ENCODE measurements at regions not wholly inside any gene's neighbourhood (a gene's known extent, or its start where the extent isn't known, plus 50 kb on each side); places are given as distances from the start of the nearest gene placed in this dataset.
"Not testable (repeated sequence)": the region's sequence is repeated elsewhere in the genome, so short reads cannot be mapped to it uniquely, and the experiment has no call there.

DNA sequence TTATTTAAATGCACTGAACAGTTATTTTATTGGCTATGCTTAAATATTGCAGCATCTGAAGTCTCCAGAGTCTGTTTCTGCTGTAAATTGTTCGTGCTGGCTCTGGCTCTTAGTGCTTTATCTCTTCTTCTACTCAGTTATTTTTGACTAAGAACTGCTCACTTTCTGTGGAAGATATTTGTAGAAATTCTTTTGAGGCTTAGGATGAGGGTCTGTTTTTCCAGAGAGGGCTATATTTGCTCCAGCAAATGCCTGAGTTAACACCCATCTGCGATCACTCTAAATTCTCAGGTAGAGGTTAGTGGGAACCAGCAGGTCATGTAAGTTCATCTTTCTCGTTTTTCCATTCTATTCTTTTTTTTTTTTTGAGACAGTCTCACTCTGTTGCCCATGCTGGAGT is 71.1 kb downstream of the ARL6IP4 start:
- H3K27me3 Mint-ChIP-seq (ENCODE audit: unreplicated experiment): peaks cover 4% of the 10 kb centered on the region
- H3K27ac Mint-ChIP-seq (ENCODE audit: unreplicated experiment): no peak overlapping the region
- peaks cover 17% of the 10 kb centered on the region for H3K4me1 Mint-ChIP-seq (ENCODE audit: low read depth, unreplicated experiment)
- TF ChIP-seq, protein P1, sequence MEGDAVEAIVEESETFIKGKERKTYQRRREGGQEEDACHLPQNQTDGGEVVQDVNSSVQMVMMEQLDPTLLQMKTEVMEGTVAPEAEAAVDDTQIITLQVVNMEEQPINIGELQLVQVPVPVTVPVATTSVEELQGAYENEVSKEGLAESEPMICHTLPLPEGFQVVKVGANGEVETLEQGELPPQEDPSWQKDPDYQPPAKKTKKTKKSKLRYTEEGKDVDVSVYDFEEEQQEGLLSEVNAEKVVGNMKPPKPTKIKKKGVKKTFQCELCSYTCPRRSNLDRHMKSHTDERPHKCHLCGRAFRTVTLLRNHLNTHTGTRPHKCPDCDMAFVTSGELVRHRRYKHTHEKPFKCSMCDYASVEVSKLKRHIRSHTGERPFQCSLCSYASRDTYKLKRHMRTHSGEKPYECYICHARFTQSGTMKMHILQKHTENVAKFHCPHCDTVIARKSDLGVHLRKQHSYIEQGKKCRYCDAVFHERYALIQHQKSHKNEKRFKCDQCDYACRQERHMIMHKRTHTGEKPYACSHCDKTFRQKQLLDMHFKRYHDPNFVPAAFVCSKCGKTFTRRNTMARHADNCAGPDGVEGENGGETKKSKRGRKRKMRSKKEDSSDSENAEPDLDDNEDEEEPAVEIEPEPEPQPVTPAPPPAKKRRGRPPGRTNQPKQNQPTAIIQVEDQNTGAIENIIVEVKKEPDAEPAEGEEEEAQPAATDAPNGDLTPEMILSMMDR (IDR thresholded peaks at IDR 0.05; ENCODE audit: partially characterized antibody, unreplicated experiment): no peak
- H3K9me3 Mint-ChIP-seq (ENCODE audit: unreplicated experiment): peaks cover 13% of the 10 kb centered on the region
- H3K4me3 Mint-ChIP-seq (ENCODE audit: unreplicated experiment): no peak overlapping the region
- no peak for DNase-seq
- H3K36me3 Mint-ChIP-seq (ENCODE audit: unreplicated experiment): no peaks in the 10 kb centered on the region

DNA sequence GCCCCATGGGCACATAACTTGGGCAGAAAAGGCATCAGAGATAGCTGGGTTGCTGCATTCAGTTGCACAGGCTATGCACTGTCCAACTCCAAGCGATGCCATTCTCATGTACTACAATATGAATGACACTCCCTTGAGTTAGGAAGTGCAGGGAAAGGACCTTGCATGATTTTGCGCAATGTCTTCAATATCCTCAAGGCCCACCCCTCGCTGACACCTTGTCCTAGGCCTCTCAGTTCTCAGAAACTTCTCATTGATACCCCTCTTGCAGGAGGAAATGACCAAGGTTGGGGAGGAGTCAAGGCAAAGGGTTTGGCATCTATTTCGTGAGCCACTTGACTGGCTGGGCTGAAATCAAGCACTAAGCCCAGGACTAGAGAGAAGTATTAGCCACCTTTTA is 70.4 kb downstream of the ARL6IP4 start:
- H3K27ac Mint-ChIP-seq (ENCODE audit: unreplicated experiment): no peak overlapping the region
- H3K4me3 Mint-ChIP-seq (ENCODE audit: unreplicated experiment): no peak overlapping the region
- peaks cover 14% of the 10 kb centered on the region for H3K9me3 Mint-ChIP-seq (ENCODE audit: unreplicated experiment)
- peaks cover 5% of the 10 kb centered on the region for H3K27me3 Mint-ChIP-seq (ENCODE audit: unreplicated experiment)
- DNase-seq: no peak
- H3K36me3 Mint-ChIP-seq (ENCODE audit: unreplicated experiment): no peaks in the 10 kb centered on the region
- H3K4me1 Mint-ChIP-seq (ENCODE audit: low read depth, unreplicated experiment): peaks cover 13% of the 10 kb centered on the region
- TF ChIP-seq, protein P1 (IDR thresholded peaks at IDR 0.05; ENCODE audit: partially characterized antibody, unreplicated experiment): no peak

DNA sequence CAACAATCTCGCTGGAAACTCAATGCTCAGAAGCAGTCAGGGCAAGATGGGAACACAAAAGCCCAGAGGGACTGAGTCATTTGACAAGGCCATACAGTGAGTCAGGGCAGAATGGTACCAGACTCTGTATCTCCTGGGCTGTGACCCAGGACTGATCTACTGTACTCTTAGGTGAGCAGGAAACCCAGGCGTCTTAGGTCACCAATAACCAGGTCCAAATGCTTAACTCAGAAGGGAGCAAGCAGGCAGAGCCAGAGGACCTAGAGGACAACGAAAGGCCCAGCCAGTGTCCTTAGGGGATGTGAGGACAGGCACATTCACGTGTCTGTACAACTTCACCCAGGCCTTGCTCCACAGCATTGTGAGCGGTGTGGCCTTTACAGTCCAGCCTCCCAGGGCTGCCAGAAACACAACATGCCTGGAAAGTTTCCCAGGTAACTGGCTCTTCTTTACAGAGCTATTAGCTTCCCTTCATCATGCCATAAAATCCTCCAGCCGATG is 69.9 kb downstream of the ARL6IP4 start:
- Mint-ChIP-seq H3K27ac (ENCODE audit: unreplicated experiment) (no peak overlapping the region), H3K4me3 (ENCODE audit: unreplicated experiment) (no peak overlapping the region)
- no peak for DNase-seq

DNA sequence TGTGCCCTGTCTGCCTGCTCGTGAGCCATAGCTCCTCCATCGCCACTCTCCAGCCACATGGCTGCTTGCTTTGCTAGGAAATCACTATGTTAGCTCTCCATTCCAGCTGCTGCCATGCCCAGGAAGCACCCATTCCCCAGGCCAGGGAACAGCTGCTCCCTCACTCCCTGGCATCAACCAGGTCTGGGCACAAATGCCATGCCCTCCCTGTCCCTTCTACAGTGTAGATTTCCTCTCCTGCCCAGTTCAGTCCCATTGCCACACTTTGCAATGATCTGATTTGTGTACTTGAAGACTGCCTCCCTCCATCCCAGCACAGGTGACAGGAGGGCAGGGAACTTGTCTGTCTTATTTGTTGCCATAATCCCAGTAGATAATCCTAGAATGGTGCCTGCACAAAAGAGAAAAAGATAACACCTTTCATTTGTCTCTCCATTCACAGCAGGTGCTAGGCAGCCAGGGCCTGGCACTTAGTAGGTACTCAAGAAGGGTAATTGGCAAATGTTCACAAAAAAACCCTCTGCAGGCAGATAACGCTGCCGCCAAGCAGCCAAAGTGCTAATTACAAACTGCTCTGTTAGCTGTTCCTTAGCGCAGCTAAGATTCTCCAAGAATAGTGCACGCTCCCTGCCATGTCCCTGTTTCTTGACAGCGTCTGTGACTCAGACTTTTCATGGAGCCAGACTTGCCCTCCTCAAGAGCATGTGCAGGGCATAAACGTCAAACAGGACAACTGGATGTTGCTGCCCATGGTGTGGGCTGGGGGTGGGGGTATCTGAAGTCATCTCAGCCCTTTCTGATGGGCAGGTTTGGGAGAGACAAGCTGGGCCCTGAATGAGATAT is 69.1 kb downstream of the ARL6IP4 start:
- TF ChIP-seq, protein P1 (IDR thresholded peaks at IDR 0.05; ENCODE audit: partially characterized antibody, unreplicated experiment): no peak
- no peak overlapping the region for H3K4me3 Mint-ChIP-seq (ENCODE audit: unreplicated experiment)
- peaks cover 5% of the 10 kb centered on the region for H3K9me3 Mint-ChIP-seq (ENCODE audit: unreplicated experiment)
- H3K4me1 Mint-ChIP-seq (ENCODE audit: low read depth, unreplicated experiment): peaks cover 10% of the 10 kb centered on the region
- peaks cover 3% of the 10 kb centered on the region for H3K27me3 Mint-ChIP-seq (ENCODE audit: unreplicated experiment)
- H3K36me3 Mint-ChIP-seq (ENCODE audit: unreplicated experiment): no peaks in the 10 kb centered on the region
- DNase-seq: no peak
- no peak overlapping the region for H3K27ac Mint-ChIP-seq (ENCODE audit: unreplicated experiment)

More for the DNA sequence above, 69.9 kb downstream of the ARL6IP4 start:
- no peaks in the 10 kb centered on the region for H3K36me3 Mint-ChIP-seq (ENCODE audit: unreplicated experiment)
- TF ChIP-seq, protein P1 (IDR thresholded peaks at IDR 0.05; ENCODE audit: partially characterized antibody, unreplicated experiment): no peak
- peaks cover 8% of the 10 kb centered on the region for H3K4me1 Mint-ChIP-seq (ENCODE audit: low read depth, unreplicated experiment)
- peaks cover 8% of the 10 kb centered on the region for H3K9me3 Mint-ChIP-seq (ENCODE audit: unreplicated experiment)
- peaks cover 2% of the 10 kb centered on the region for H3K27me3 Mint-ChIP-seq (ENCODE audit: unreplicated experiment)

DNA sequence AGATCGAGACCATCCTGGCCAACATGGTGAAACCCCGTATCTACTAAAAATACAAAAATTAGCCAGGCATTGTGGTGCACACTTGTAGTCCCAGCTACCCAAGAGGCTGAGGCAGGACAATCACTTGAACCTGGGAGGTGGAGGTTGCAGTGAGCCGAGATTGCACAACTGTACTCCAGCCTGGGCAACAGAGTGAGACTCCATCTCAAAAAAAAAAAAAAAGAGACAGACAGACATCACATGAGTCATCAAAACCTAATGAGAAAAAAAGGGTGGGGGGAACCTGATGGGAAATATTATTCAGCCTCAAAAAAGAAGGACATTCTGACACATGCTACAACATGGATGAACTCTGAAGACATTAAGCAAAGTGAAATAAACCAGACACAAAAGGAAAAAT is 67.4 kb downstream of the ARL6IP4 start:
- not testable (repeated sequence) for DNase-seq; H3K27ac Mint-ChIP-seq (ENCODE audit: unreplicated experiment); H3K27me3 Mint-ChIP-seq (ENCODE audit: unreplicated experiment); H3K9me3 Mint-ChIP-seq (ENCODE audit: unreplicated experiment); H3K36me3 Mint-ChIP-seq (ENCODE audit: unreplicated experiment); H3K4me3 Mint-ChIP-seq (ENCODE audit: unreplicated experiment)
- peaks cover 13% of the 10 kb centered on the region for H3K4me1 Mint-ChIP-seq (ENCODE audit: low read depth, unreplicated experiment)

Data from glutamatergic neuron (in vitro differentiated cells).